Mucosa of gallbladder (tissue), 1 donor: ENCODE measurements at regions not wholly inside any gene's neighbourhood (a gene's known extent, or its start where the extent isn't known, plus 50 kb on each side); places are given as distances from the start of the nearest gene placed in this dataset.
"Not testable (repeated sequence)": the region's sequence is repeated elsewhere in the genome, so short reads cannot be mapped to it uniquely, and the experiment has no call there.

ENCODE experiments used
- DNase-seq: peaks from one replicate; pipeline ENCODE4 v3.0.0-alpha.2; 2020; ENCODE audit warnings: low spot score
- donor health status: DM: no; HTN: no; CAD: no.

GRCh38 chr2:234802071-234802844 is 149.6 kb upstream of the SH3BP4 start:
- DNase-seq, result no peak

- no peak for DNase-seq
These were observed 154.1 kb upstream of the SH3BP4 start for GRCh38 chr2:234797566-234798250.

- DNase-seq, result no peak
These were observed 155.7 kb upstream of the SH3BP4 start for GRCh38 chr2:234796045-234796591.

GRCh38 chr2:234795272-234795920 is 156.4 kb upstream of the SH3BP4 start:
- no peak for DNase-seq

- no peak for DNase-seq
These were observed 157.0 kb upstream of the SH3BP4 start for GRCh38 chr2:234794866-234795265.

GRCh38 chr2:234793212-234793785 is 158.5 kb upstream of the SH3BP4 start:
- no peak for DNase-seq

- DNase-seq, result no peak
These were observed 159.2 kb upstream of the SH3BP4 start for GRCh38 chr2:234792621-234793022.

GRCh38 chr2:234792096-234792495 is 159.7 kb upstream of the SH3BP4 start:
- DNase-seq, result not testable (repeated sequence)

GRCh38 chr2:234790380-234790779 is 161.4 kb upstream of the SH3BP4 start:
- no peak for DNase-seq

GRCh38 chr2:234789556-234790325 is 162.1 kb upstream of the SH3BP4 start:
- DNase-seq, result no peak

GRCh38 chr2:234788841-234789240 is 163.0 kb upstream of the SH3BP4 start:
- no peak for DNase-seq

GRCh38 chr2:234788381-234788780 is 163.4 kb upstream of the SH3BP4 start:
- DNase-seq, result no peak

- no peak for DNase-seq
These were observed 164.7 kb upstream of the SH3BP4 start for GRCh38 chr2:234787114-234787513.

- no peak for DNase-seq
These were observed 177.9 kb upstream of the SH3BP4 start for GRCh38 chr2:234773764-234774409.

GRCh38 chr2:234773129-234773528 is 178.7 kb upstream of the SH3BP4 start:
- no peak for DNase-seq

GRCh38 chr2:234772733-234773060 is 179.1 kb upstream of the SH3BP4 start:
- no peak for DNase-seq

GRCh38 chr2:234771980-234772732 is 179.7 kb upstream of the SH3BP4 start:
- no peak for DNase-seq

- no peak for DNase-seq
These were observed 180.6 kb upstream of the SH3BP4 start for GRCh38 chr2:234771176-234771575.

GRCh38 chr2:234770715-234771141 is 181.1 kb upstream of the SH3BP4 start:
- DNase-seq, result no peak

GRCh38 chr2:234770031-234770506 is 181.7 kb upstream of the SH3BP4 start:
- no peak for DNase-seq
